GM19372 (cell line): ENCODE measurements at regions not wholly inside any gene's neighbourhood (a gene's known extent, or its start where the extent isn't known, plus 50 kb on each side); places are given as distances from the start of the nearest gene placed in this dataset.

Experiments used
- ATAC-seq: cut with Tn5 transposase; IDR thresholded peaks from one replicate; pipeline ENCODE4 v1.9.1; 2021; ENCODE audit warnings: mild to moderate bottlenecking, low read depth, moderate library complexity; ENCODE audit not compliant: unreplicated experiment

DNA sequence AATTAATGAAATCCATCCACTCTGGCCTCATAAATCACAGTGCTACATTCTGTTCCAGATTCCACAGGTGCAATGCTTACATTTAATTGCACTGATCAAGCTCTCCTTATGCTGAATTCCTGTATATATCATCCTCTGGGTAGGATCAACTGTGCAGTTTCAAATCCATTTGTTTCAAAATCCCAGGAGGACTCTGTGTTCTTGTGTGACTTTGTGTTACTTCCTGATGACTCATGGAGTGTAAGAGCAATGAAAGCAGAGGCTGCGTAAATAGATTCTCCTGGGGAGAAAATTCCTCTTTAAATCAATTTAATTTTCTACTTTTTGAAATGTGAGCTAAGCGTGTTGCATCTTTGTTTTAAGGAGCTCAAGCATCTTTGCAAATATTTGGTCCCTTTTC, 752.7 kb downstream of the METTL15 start:
- ATAC-seq: no peak

DNA sequence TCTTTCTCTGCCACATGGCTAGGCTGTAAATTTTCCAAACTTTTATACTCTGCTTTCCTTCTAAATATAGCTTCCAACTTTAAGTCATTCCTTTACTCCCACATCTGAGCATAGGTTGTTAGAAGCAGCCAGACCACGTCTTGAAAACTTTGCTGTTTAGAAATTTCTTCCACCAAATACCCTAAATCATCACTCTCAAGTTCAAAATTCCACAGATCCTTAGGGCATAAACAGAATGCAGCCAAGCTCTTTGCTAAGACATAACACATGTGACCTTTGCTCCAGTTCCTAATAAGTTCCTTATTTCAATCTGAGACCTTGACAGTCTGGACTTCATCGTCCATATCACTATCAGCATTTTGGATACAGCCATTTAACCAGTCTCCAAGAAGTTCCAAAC, 749.9 kb downstream of the METTL15 start:
- ATAC-seq: no peak

DNA sequence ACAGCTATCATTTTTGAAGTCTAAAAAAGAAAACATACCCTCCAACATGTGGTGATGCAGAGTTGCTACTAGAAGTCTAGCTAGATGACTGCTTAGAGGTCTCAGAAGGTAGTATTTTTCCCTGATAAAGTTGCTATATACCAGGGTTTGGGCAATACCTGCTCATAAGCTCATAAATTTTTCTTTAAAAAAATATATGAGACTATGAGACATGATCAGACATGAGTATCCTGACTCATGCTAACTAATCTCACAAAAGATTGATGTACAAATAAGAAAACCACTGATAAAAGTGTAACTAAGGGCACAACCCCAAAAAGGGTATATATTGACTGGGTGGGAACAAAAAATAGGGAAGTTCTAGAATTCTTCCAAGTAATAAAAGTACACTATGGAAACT, 740.9 kb downstream of the METTL15 start:
- no peak for ATAC-seq

DNA sequence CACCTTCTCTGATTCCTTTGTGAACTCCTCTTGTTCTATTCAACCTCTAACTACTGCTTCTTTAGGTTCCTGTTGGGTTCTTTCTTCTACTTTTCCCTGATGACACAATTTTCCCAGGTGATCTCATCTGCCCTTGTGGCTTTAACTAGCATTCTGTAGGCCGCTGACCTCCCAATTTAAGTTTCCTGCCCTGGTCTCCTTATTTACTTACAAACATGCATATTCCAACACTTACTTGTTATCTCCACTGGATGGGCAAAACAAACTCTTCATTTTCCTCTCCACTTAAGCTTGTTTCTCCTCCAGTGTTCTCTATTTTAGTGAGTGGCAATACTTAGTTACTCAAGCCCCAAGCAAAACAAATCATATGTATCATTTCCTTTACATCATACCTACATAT, 734.5 kb downstream of the METTL15 start:
- ATAC-seq: no peak

DNA sequence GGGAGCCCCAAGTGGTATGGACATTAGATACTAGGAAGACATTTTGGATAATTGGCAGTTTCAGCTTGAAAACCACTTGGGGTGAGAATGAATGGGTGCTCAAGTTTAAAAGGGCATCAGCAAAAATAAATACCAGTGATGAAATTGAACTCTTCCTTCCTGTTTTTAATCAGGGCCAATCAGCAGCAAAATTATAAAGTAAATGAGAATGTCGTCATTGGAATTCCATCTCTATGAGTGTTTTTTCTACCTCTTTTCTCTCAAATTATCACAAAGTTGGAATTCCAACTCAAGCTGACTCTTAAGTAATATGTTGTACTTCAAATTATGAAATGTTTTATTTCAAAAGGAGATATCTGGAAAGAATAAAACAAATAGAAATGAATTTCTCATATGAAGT, 730.6 kb downstream of the METTL15 start:
- ATAC-seq: no peak

DNA sequence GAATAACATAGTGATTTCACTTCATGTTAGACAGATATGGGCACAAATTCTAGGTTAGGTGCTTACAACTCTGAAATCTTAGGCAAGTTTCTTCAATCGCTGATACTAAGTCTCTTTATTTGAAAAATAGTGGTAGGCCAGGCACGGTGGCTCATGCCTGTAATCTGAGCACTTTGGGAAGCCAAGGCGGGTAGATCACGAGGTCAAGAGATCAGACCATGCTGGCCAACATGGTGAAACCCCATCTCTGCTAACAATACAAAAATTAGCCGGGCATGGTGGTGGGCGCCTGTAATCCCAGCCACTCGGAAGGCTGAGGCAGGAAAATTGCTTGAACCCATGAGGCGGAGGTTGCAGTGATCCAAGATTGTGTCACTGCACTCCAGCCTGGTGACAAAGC, 729.4 kb downstream of the METTL15 start:
- no peak for ATAC-seq

DNA sequence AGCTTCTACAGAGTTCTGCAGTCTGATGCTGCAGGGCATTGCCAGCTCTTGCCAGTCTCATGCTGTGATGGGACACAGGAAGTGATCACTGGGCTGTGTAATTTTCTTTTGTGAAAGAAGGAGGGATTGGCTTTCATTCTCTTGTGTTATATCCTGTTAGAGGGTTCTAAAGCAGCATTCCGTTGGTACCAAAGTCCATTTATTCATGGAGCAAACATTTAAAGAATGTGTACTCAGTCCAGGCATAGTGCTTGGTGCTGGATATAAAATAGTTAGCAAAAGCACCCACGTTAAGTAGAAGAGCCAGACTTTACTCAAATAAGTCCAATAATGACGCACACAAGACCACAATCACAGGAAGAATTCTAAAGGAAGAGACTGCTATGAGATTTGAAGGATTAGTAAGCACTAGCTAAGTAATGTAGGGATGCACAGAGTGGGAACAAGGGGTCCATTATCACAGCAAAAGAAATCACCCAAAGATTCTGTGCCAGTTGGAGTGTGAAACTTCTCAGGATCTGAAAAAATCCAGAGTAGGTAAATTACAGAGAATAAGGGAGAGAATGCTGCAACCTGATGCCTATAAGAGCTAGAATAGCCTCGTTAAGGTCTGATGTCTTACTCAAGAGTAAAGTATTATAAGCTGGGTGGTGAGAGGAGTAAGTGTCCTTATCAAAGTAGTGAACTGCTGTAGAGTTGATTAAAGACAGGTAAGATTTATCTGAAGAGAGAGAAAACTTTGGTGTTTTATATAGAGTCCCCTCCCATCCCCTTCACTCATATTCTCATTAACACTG, 728.3 kb downstream of the METTL15 start:
- ATAC-seq: no peak

DNA sequence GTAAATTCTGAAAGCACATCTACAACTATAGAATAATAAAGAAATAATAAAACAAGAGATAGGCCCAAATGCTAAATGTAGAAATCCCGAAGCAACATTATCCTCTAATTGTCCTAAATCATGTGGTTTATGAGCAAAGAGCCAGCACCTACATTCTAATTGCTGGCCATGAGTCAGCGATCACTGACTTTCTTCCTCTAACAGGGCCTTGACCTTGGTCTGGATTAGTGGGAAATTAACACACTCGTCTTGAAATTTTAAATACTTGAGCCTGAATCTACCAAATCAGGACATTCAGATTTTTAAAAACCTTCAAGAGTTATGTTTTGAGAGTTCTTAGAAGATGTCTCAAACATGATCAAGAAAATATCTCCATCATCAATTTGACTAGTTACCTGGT, 727.6 kb downstream of the METTL15 start:
- ATAC-seq: no peak

DNA sequence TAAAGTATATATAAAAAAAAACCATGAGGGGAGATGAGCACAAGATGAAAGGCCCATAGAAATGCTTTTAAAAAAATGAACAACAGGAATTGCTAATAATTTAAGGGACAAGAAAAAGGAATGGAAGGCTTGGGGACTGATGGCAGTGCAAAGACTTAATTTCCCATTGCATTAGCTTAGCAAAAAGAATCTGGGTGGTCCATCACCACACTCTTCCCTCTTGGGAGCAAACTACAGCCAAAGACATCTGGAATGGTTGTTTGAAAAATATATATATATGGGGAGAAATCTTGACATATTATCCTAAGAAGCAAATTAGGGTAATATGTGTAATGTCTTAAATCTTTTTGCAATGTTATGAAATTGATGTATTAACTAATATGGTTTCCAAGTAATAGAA, 727.1 kb downstream of the METTL15 start:
- no peak for ATAC-seq

DNA sequence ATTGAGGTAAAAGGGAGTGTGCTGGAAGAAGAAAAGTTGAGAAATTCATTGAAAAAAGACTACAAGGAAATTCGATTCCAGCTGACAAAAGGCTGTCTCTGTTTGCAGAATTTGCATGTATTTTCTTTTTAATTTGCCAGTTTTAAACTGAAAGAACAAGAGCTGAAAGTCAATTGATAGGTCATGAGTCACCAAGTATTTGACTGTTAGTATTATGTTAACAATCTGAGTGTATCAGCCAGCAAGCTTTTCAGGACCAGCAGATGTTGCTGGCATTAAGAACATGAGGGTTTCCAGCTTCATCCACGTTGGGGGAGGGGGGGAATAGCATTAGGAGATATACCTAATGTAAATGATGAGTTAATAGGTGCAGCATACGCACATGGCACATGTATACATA, 726.7 kb downstream of the METTL15 start:
- no peak for ATAC-seq

DNA sequence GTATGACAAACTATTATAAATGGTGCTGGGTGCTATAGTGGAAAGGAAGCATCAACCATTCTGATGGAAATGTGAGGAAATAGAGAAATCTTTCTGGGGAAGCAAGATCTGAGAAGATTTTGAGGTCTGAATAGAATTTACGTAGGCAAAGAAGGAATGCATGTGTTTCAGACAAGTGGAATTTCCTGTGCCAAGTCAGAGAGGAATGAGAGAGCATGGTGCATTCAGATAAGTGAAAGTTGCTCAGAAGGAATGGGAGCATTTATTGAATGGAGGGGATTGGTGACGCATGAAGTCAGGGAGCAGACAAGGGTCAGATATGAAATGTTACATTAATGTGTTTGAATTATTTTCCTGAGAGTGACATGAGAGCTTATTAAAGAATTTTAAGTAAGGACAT, 725.5 kb downstream of the METTL15 start:
- ATAC-seq: no peak

DNA sequence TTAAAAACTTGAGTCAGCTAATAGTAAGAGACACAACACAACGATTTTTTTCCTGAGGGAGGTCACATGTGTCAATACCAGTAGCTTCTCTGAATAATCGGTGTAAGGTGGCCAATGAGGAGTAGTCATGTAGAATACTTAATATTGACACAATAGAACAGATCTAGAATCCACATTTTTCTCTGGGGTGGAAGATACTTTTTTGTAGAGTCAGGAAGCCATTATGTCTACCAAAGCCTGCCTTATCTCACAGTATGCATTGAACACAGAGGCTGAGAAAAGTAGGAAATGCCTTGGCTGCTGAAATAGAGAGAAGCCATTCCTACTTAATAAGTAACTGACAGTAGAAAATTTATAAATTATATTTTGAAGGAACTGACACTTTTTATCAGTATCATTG, 725.0 kb downstream of the METTL15 start:
- no peak for ATAC-seq

DNA sequence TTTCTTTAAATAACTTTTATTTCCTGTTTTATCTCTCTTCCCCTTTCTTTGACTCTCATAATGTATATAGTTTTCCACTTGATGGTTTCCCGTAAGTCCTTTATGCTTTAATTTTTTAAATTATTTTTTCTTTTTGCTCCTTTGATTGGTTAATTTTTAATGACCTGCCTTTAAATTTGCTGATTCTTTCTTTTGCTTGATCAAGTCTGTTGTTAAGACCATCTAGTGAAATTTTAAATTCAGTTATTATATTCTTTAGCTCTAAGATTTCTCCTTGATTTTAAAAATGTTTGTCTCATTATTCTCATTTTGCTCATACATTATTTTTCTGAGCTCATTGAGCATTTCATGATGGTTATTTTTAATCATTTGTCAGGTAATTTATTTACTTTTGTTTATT, 718.6 kb downstream of the METTL15 start:
- ATAC-seq: no peak

DNA sequence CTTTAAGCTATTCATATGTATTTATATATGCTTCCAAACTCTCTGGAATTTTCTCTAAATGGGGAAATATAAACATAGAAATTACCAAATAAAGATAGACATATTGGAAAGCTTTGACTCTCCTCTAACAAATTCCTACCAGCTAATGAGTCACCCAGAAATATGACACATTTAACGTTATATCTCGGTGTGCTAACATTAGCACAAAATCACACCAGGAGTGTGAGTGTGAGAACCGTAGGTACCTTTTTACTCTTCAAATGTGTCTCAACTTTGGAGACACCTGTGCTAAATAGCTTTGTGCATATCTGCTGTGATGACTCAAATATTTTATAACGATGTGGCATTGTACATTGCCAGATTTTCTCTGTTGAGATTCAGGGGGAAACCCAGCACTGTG, 714.4 kb downstream of the METTL15 start:
- no peak for ATAC-seq

DNA sequence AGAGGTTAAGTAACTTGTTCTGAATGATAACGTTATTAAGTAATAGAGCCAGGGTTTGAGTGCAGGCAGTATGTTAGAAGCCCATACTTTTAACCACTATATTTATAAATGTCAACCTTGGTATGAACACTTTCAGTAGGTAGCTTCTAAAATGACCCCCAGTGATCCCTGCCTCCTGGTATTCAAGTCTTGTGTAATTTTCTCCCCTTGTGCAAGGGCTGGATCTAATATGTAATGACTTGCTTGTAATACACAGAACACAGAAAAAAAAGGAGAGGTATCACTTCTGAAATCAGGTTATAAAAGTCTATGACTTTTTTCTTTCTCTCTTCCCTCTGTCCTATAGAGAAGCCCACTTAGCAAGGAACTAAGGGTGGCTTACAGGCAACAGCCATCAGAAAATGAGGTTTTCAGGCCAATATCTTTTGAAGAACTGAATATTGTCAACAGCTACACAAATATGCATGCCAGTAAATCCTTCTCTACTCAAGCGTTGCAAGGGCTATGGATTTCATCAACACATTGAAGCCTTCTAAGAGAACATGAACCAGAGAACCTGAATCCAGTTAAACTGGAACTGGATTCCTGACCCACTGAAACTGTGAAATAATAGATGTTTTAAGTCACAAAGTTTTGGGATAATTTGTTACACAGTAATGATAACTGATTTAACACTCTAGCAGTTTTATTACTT, 712.3 kb downstream of the METTL15 start:
- no peak for ATAC-seq

DNA sequence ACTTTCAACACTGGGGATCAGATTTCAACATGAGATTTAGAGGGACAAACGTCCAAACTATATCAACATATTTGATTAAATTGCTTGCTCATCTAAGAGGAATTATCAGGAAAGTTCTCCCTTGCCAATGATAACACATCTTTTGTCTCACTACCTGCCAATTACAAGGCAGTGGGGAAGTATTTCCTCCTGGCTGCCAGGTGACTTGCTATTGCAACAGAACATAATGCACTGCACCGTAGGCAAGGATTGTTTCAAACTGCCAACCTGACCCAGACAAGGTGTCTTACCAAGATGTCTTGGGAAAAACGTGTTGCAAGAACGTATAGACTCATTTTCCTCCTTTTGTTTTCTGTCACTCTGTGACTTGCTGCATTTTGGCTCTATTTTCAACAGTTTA, 711.6 kb downstream of the METTL15 start:
- ATAC-seq: no peak

DNA sequence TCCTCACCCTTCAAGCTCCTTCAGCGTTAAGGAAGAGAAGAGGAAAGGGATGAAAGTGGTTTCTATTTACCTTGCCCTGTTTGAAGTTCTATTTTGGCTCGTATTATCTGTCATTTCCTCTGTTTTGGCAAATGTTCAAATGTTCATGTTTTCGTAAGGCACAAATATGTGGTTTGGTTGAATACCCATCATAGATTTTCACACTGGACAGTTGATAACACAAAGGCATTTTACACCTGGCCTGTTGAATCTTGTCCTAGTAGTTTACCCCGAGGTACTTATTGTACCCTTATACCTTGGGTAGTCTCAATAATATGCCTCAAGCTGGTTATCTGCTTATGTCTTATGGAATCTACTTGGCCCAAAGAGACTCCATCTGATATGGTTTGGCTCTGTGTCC, 706.9 kb downstream of the METTL15 start:
- ATAC-seq: no peak

DNA sequence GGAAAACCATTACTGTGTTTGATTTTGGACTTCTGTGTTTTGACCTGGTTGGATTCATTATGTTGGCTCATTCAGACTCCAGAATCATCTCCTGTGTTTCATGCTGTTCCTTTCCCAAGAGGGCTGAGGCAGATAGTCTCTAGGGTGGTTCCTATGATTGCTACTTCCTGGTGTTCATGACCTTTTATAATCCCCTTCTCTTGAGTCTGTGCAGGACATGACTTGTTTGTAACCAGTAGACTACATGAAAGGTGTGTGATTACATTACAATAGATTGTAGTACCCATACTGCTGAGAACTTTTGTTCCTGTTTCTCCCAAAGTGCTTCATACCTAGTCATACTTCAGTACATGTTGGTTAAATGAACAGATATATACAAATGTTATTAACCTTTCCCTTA, 700.6 kb downstream of the METTL15 start:
- no peak for ATAC-seq

DNA sequence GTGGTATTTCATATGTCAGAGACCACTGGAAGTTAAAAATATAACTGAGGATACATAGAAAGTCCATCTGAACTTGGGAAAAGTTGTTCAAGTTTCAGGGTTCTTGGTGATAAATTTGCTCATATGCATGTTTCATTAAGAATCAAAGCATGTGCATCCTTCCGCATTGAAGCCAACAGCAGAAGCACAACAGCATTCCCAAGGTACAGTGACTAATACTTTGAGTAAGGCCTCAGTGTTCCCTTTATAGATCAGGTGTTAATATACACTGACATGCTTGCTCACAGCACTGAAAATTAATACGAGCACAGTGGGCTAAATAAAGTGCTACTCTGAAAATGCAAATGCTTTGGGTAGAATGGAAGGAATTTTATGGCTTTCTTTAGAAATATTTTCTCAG, 691.1 kb downstream of the METTL15 start:
- ATAC-seq: no peak

DNA sequence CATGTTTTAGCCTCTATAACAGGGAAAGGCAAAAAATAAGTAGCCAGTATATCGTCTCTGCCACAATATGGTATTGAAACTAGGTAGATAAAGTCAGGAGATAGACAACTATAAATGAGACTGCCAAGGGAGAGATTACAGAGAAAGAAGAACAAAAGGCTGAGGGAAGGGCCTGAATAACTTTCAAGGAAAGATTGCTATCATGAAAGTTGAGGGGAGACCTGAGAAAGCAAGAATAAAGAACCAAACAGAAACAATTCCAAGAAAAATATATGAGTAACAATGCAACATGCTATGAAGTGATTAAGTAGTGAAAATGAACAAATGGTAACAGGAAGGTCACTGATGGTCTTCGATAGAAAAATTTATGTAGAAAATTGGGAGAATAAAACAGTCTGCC, 690.1 kb downstream of the METTL15 start:
- ATAC-seq: no peak

DNA sequence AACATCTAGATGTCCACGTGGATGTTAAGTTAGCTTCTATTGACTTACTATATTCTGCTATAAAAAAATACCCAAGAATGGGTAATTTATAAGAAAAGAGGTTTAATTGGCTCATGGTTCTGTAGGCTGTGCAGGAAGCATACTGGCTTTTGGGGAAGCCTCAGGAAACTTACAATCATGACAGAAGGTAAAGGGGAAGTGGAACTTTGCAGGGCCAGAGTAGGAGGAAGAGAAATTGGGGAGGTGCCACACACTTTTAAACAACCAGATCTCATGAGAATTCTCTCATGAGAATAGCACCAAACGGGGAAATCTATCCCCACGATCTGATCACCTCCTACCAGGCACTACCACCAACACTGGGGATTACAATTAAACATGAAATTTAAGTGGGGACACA, 689.3 kb downstream of the METTL15 start:
- no peak for ATAC-seq

DNA sequence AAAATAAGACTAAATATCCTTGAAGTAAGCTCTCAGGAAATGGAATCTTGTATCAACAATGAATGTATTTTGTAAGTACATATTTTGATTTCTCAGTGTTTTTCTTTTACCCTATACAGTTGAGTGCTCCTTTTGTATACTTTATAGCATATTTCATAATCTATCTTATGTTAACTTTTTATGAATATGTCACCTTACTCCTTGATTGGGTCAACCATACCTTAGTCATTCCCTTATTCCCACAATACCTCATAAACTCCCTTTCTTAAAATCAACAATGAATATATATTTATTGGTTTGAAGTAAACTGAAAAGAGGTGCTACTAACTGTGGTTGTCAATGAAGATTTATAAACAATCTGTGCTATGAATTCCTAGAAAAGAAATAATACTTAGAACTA, 686.2 kb downstream of the METTL15 start:
- ATAC-seq: no peak
